ENCODE measurements at regions not wholly inside any gene's neighbourhood (a gene's known extent, or its start where the extent isn't known, plus 50 kb on each side); places are given as distances from the start of the nearest gene placed in this dataset.

GRCh38 chr16:80300876-80301275, 239.9 kb upstream of the DYNLRB2 start:
- no peak for DNase-seq (ENCODE audit: low read depth, low spot score)

GRCh38 chr16:80300456-80300855, 240.3 kb upstream of the DYNLRB2 start:
- DNase-seq (ENCODE audit: low read depth, low spot score), result no peak

- no peak for DNase-seq (ENCODE audit: low read depth, low spot score)
Observed at GRCh38 chr16:80299416-80299815, 241.4 kb upstream of the DYNLRB2 start.

- no peak for DNase-seq (ENCODE audit: low read depth, low spot score)
Observed at GRCh38 chr16:80298676-80299075, 242.1 kb upstream of the DYNLRB2 start.

GRCh38 chr16:80296034-80296433, 244.8 kb upstream of the DYNLRB2 start:
- DNase-seq (ENCODE audit: low read depth, low spot score), result no peak

- no peak for DNase-seq (ENCODE audit: low read depth, low spot score)
Observed at GRCh38 chr16:80294172-80294571, 246.6 kb upstream of the DYNLRB2 start.

GRCh38 chr16:80288616-80289015, 252.2 kb upstream of the DYNLRB2 start:
- no peak for DNase-seq (ENCODE audit: low read depth, low spot score)

GRCh38 chr16:80287674-80288073, 253.1 kb upstream of the DYNLRB2 start:
- DNase-seq (ENCODE audit: low read depth, low spot score), result no peak

GRCh38 chr16:80285104-80285503, 255.7 kb upstream of the DYNLRB2 start:
- no peak for DNase-seq (ENCODE audit: low read depth, low spot score)

GRCh38 chr16:80283466-80284392, 257.1 kb upstream of the DYNLRB2 start:
- DNase-seq (ENCODE audit: low read depth, low spot score), result no peak

GRCh38 chr16:80280557-80280956, 260.2 kb upstream of the DYNLRB2 start:
- no peak for DNase-seq (ENCODE audit: low read depth, low spot score)

GRCh38 chr16:80279656-80280055, 261.1 kb upstream of the DYNLRB2 start:
- no peak for DNase-seq (ENCODE audit: low read depth, low spot score)

GRCh38 chr16:80277182-80277581, 263.6 kb upstream of the DYNLRB2 start:
- no peak for DNase-seq (ENCODE audit: low read depth, low spot score)

- DNase-seq (ENCODE audit: low read depth, low spot score), result no peak
Observed at GRCh38 chr16:80274576-80275191, 266.1 kb upstream of the DYNLRB2 start.

- no peak for DNase-seq (ENCODE audit: low read depth, low spot score)
Observed at GRCh38 chr16:80273635-80274538, 266.9 kb upstream of the DYNLRB2 start.

- DNase-seq (ENCODE audit: low read depth, low spot score), result no peak
Observed at GRCh38 chr16:80265624-80266306, 275.0 kb upstream of the DYNLRB2 start.

GRCh38 chr16:80263848-80264694, 276.7 kb upstream of the DYNLRB2 start:
- DNase-seq (ENCODE audit: low read depth, low spot score), result no peak

GRCh38 chr16:80263181-80263823, 277.5 kb upstream of the DYNLRB2 start:
- DNase-seq (ENCODE audit: low read depth, low spot score), result no peak

GRCh38 chr16:80260906-80261311, 279.9 kb upstream of the DYNLRB2 start:
- no peak for DNase-seq (ENCODE audit: low read depth, low spot score)

GRCh38 chr16:80259290-80259805, 281.4 kb upstream of the DYNLRB2 start:
- no peak for DNase-seq (ENCODE audit: low read depth, low spot score)
